Body of pancreas (tissue), 4 donors: ENCODE measurements at regions not wholly inside any gene's neighbourhood (a gene's known extent, or its start where the extent isn't known, plus 50 kb on each side); places are given as distances from the start of the nearest gene placed in this dataset.

Experiments used
- POLR2A ChIP-seq, 3 donors: fragments of 450-650 bp; IDR thresholded peaks; one replicate each; pipeline ENCODE4 v1.6.1; 2016; ENCODE audit warnings: antibody characterized with exemption in 3 of 3, mild to moderate bottlenecking in 2 of 3
- TF ChIP-seq, protein P1 (sequence below), 7 experiments: fragments of 450-650 bp in 4 of 7; fragments of 200-600 bp in 3 of 7; sonication (generic) in 3 of 7; IDR thresholded peaks; one replicate each; pipeline ENCODE4 v1.5.1; 2016 to 2019; ENCODE audit warnings: antibody characterized with exemption in 7 of 7

- no peak for TF ChIP-seq POLR2A (IDR thresholded peaks at IDR 0.05)
- TF ChIP-seq, protein P1, sequence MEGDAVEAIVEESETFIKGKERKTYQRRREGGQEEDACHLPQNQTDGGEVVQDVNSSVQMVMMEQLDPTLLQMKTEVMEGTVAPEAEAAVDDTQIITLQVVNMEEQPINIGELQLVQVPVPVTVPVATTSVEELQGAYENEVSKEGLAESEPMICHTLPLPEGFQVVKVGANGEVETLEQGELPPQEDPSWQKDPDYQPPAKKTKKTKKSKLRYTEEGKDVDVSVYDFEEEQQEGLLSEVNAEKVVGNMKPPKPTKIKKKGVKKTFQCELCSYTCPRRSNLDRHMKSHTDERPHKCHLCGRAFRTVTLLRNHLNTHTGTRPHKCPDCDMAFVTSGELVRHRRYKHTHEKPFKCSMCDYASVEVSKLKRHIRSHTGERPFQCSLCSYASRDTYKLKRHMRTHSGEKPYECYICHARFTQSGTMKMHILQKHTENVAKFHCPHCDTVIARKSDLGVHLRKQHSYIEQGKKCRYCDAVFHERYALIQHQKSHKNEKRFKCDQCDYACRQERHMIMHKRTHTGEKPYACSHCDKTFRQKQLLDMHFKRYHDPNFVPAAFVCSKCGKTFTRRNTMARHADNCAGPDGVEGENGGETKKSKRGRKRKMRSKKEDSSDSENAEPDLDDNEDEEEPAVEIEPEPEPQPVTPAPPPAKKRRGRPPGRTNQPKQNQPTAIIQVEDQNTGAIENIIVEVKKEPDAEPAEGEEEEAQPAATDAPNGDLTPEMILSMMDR (IDR thresholded peaks at IDR 0.05), result no peak
Observed at GRCh38 chr10:4079803-4080202, 294.8 kb upstream of the KLF6 start.
